ENCODE measurements at regions not wholly inside any gene's neighbourhood (a gene's known extent, or its start where the extent isn't known, plus 50 kb on each side); places are given as distances from the start of the nearest gene placed in this dataset.

- TF ChIP-seq EZH2 (IDR thresholded peaks at IDR 0.05; ENCODE audit: insufficient read depth, poor library complexity, severe bottlenecking), result no peak
- no peak for TF ChIP-seq EZH2phosphoT487 (IDR thresholded peaks at IDR 0.05; ENCODE audit: insufficient read depth, low read depth)
Observed at GRCh38 chr1:187516874-187517273, 688.1 kb downstream of the PLA2G4A start.
